Neural progenitor cell (in vitro differentiated cells): ENCODE measurements at regions not wholly inside any gene's neighbourhood (a gene's known extent, or its start where the extent isn't known, plus 50 kb on each side); places are given as distances from the start of the nearest gene placed in this dataset.

ENCODE experiments used
- CTCF ChIP-seq: fragments of 200-600 bp; sonication (generic); IDR thresholded peaks from 2 replicates; pipeline ENCODE4 v1.5.1; 2017; ENCODE audit warnings: antibody characterized with exemption, mild to moderate bottlenecking
- EZH2 ChIP-seq: fragments of 200-600 bp; sonication (generic); IDR thresholded peaks from 2 replicates; pipeline ENCODE4 v1.6.1; 2017; ENCODE audit warnings: antibody characterized with exemption, mild to moderate bottlenecking, moderate library complexity
- EZH2phosphoT487 ChIP-seq: fragments of 200-600 bp; sonication (generic); IDR thresholded peaks from 2 replicates; pipeline ENCODE4 v1.6.1; 2017; ENCODE audit warnings: antibody characterized with exemption

GRCh38 chr9:129458663-129459546 is 162.0 kb downstream of the C9orf50 start:
- no peak for TF ChIP-seq CTCF
- TF ChIP-seq EZH2phosphoT487: no peak
- no peak for TF ChIP-seq EZH2
